ENCODE measurements at regions not wholly inside any gene's neighbourhood (a gene's known extent, or its start where the extent isn't known, plus 50 kb on each side); places are given as distances from the start of the nearest gene placed in this dataset.

- Histone ChIP-seq H3K36me3 (no peaks in the 10 kb centered on the region), H3K9me3 (no peaks in the 10 kb centered on the region), H3K4me1 (peaks cover 0 to 14% (median 8%) of the 10 kb centered on the region in 4 donors), H3K4me3 (no peak overlapping the region), H3K27me3 (no peaks in the 10 kb centered on the region), H3K27ac (replicated peaks in 1 of 4) (peak overlapping the region in 1 of 4 donors; percentile 13)
- TF ChIP-seq POLR2AphosphoS5 (IDR thresholded peaks at IDR 0.05) (no peak), POLR2A (IDR thresholded peaks at IDR 0.05; ENCODE audit: low read depth) (no peak), EP300 (IDR thresholded peaks at IDR 0.05) (no peak), CTCF (IDR thresholded peaks at IDR 0.05) (no peak)
- WGBS, result 84% methylated on average over 1 of the region's 1 CpG
- intact Hi-C loops (cut with DNase I), result loop anchor here (10.0 kb wide), 1 partner anchor 275 kb away; the partner anchor contains the start of gene BAG2
- no peak for DNase-seq (ENCODE audit: extremely low spot score)
Measured at GRCh38 chr6:56899311-56899710, 55.6 kb upstream of the BEND6 start.

GRCh38 chr6:56897789-56898529 lies 56.9 kb upstream of the BEND6 start:
- WGBS, result 96% methylated on average over 4 of the region's 4 CpGs
- TF ChIP-seq POLR2AphosphoS5 (IDR thresholded peaks at IDR 0.05), result no peak
- no peak for TF ChIP-seq CTCF (IDR thresholded peaks at IDR 0.05)
- no peak for TF ChIP-seq EP300 (IDR thresholded peaks at IDR 0.05)
- TF ChIP-seq POLR2A (IDR thresholded peaks at IDR 0.05; ENCODE audit: low read depth), result no peak
- intact Hi-C loops (cut with DNase I), result loop anchor here (10.0 kb wide), 1 partner anchor 277 kb away; the partner anchor contains the start of gene BAG2
- Histone ChIP-seq H3K27me3 (no peaks in the 10 kb centered on the region), H3K27ac (replicated peaks in 1 of 4) (no peak overlapping the region), H3K4me3 (no peak overlapping the region), H3K4me1 (peaks cover 0 to 14% (median 7%) of the 10 kb centered on the region in 4 donors), H3K9me3 (no peaks in the 10 kb centered on the region), H3K36me3 (no peaks in the 10 kb centered on the region)
- DNase-seq (ENCODE audit: extremely low spot score), result no peak

GRCh38 chr6:56891754-56892153 lies 63.2 kb upstream of the BEND6 start:
- no peaks in the 10 kb centered on the region for H3K9me3 ChIP-seq
- no peaks in the 10 kb centered on the region for H3K27me3 ChIP-seq
- TF ChIP-seq CTCF (IDR thresholded peaks at IDR 0.05) (no peak), POLR2A (IDR thresholded peaks at IDR 0.05; ENCODE audit: low read depth) (no peak), EP300 (IDR thresholded peaks at IDR 0.05) (no peak), POLR2AphosphoS5 (IDR thresholded peaks at IDR 0.05) (no peak)
- peaks cover 0 to 15% (median 11%) of the 10 kb centered on the region in 4 donors for H3K4me1 ChIP-seq
- intact Hi-C loops (cut with DNase I), result loop anchor here (10.0 kb wide), 1 partner anchor 283 kb away; the partner anchor contains the start of gene BAG2
- 97% methylated on average over 2 of the region's 2 CpGs for WGBS
- no peaks in the 10 kb centered on the region for H3K36me3 ChIP-seq
- no peak overlapping the region for H3K4me3 ChIP-seq
- no peak for DNase-seq (ENCODE audit: extremely low spot score)
- H3K27ac ChIP-seq (replicated peaks in 1 of 4), result peak overlapping the region in 1 of 4 donors; percentile 67

- no peaks in the 10 kb centered on the region for H3K9me3 ChIP-seq
- WGBS, result 64% methylated on average over 8 of the region's 8 CpGs
- DNase-seq (ENCODE audit: extremely low spot score), result no peak
- peaks cover 0 to 15% (median 11%) of the 10 kb centered on the region in 4 donors for H3K4me1 ChIP-seq
- TF ChIP-seq CTCF (IDR thresholded peaks at IDR 0.05) (no peak), POLR2AphosphoS5 (IDR thresholded peaks at IDR 0.05) (no peak), EP300 (IDR thresholded peaks at IDR 0.05) (no peak), POLR2A (IDR thresholded peaks at IDR 0.05; ENCODE audit: low read depth) (no peak)
- intact Hi-C loops (cut with DNase I), result loop anchor here (10.0 kb wide), 1 partner anchor 284 kb away; the partner anchor contains the start of gene BAG2
- H3K27me3 ChIP-seq, result no peaks in the 10 kb centered on the region
- no peak overlapping the region for H3K4me3 ChIP-seq
- H3K27ac ChIP-seq (replicated peaks in 1 of 4), result peak overlapping the region; percentile 66 to 75 (median 70)
- H3K36me3 ChIP-seq, result no peaks in the 10 kb centered on the region
Measured at GRCh38 chr6:56890683-56891429, 64.1 kb upstream of the BEND6 start.
